Activated effector memory CD4-positive, alpha-beta T cell treated with Interleukin-2 at 50 U/mL for 16 hours (primary cell): ENCODE measurements at regions not wholly inside any gene's neighbourhood (a gene's known extent, or its start where the extent isn't known, plus 50 kb on each side); places are given as distances from the start of the nearest gene placed in this dataset.

Source experiments
- DNase-seq: peaks from one replicate; pipeline ENCODE4 v3.0.0-alpha.2; 2020

GRCh38 chr13:59478908-59479307, 684.8 kb downstream of the DIAPH3 start:
- DNase-seq, result no peak

DNA sequence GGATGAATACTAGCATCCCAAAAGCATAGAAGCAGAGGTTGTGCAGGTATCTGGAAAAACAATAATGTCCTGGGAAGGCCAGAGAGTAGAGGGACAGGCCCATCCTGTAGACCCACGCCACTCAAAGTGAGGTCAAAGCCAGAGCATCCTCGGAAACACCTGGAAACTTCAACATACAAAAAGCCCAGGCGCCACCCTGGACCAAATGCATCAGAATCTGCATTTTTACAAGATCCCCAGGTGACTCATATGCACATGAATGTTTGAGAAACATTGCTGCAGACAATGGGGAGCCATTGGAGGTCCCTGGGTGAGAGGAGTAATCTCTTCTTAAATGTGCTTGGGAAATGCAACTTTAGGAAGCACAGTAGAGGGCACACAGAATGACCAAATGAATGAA, 684.1 kb downstream of the DIAPH3 start:
- no peak for DNase-seq

DNA sequence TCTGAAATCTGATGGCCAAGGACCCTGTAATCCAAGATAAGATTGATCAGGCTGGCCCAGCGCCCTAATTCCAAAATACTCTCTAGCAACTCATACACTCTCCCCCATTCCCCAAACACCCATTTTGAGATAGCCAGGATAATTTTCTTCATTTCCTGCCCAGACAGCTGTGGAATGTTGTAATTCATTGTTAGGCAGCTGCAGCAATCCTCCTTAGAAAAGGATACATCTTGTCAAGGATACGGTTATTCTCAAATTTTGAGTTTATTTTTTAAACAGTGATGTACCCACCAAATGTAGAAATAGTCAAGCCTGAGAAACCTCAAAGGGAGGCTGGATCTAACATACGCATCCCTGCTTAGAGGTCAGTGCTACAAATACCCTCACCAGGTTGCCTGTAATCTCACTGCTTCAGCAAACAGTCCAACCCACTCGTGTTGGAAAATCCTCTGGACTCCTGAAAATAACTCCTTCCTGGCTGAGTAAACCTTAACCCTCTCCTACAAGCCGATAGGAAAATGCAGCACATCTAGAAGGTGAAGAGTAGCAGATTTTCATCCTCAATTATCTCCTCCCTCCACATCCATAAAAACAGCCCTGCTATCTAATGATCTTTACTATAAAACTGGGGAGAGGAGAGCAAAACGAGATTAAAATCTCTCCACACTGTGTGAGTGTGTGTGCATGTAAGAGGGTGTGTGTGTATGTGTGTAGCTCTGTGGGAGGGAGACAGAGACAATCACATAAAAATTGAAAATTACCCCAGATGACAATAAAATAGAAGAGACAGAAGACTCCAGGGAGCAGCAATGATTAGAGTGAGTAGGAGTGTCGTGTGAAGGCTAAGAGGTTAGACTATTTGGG, 683.1 kb downstream of the DIAPH3 start:
- DNase-seq, result no peak

- DNase-seq, result no peak
These were observed 680.1 kb downstream of the DIAPH3 start for GRCh38 chr13:59483501-59484145.

GRCh38 chr13:59487883-59488282, 675.8 kb downstream of the DIAPH3 start:
- DNase-seq, result no peak

GRCh38 chr13:59488436-59488835, 675.3 kb downstream of the DIAPH3 start:
- DNase-seq, result no peak

GRCh38 chr13:59490651-59491050, 673.1 kb downstream of the DIAPH3 start:
- no peak for DNase-seq

DNA sequence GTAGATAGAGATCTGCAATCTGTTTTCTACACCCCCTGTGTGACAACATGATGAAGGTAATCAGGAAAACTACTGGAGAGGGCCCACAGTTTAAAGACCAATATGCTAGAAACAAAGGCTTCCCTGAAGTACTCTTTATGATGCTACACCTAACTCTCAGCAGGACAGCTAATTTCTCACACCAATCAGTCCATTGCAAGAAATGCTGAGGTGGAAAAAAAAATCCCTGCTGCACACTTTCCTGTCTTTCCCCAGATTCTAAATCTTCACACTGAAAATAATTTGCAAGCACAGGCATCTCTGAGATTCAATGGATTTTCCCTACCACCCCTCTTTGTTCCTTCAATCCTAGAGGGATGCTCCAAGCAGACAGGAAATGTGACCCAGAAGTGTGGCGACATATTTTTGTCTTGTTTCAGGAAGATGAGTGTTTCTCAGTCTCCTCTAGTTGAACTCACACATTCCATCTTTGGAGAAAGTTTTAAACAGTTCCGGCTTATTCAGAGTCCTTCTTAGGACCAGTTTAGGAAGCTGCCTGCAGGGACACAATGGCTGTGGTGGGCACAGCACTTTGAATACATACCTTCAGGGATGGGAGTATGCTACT, 671.6 kb downstream of the DIAPH3 start:
- no peak for DNase-seq

DNA sequence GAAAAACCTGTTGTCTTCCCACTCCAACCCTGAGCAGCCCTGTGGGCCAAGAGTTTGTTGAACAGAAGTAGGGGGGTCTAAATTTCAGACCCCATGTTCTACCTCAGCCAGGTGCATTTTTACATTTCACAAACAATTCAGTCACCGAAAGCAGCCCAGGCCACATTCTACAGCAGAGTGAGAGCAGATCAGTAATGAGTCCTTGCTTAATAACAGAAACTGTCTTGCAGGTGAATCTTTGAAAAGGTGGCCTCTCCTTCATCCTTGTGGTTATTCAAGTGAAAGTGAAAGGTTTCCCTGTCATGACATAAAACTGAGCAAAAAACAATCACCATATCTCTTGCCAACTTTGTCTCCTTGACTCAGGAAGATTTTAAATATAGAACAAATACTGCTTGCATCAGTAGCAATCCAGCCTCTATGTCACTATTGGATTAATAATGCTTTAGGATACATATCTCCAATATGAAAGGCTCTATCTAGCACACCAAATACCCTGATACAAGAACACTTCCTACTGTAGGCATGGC, 670.2 kb downstream of the DIAPH3 start:
- no peak for DNase-seq

- DNase-seq, result no peak
These were observed 669.6 kb downstream of the DIAPH3 start for GRCh38 chr13:59494151-59494550.

- no peak for DNase-seq
These were observed 669.2 kb downstream of the DIAPH3 start for GRCh38 chr13:59494560-59494970.

GRCh38 chr13:59495299-59495698, 668.4 kb downstream of the DIAPH3 start:
- no peak for DNase-seq

GRCh38 chr13:59495936-59496512, 667.7 kb downstream of the DIAPH3 start:
- DNase-seq, result no peak

DNA sequence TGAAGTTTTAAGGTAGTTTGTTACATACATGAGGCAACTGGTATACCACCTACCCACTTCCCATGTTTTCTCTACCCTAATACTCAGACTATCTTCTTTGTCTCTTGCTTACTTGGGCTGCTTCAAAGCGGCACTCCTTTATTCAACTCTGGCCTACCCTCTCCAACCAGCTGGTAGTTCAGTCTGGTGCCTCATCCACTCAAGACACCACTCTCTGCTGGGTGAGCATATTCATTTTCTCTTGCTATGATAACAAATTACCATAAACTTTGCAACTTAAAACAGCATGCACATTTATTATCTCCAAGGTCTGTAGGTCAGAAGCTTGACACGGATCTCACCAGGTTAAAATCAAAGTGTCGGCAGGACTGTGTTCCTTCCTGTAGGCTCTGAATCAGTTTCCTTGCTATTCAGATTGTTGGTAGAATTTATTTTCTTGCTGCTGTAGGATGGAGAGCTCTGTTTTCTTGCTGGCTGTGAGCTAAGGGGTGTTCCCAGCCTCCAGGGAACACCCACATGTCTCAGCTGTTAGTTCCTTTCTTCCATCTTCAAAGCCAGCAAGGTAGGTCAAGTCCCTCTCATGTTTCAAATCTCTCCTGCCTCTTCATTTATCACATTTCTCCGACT, 666.0 kb downstream of the DIAPH3 start:
- DNase-seq, result no peak

- DNase-seq, result no peak
These were observed 662.7 kb downstream of the DIAPH3 start for GRCh38 chr13:59501004-59501403.

DNA sequence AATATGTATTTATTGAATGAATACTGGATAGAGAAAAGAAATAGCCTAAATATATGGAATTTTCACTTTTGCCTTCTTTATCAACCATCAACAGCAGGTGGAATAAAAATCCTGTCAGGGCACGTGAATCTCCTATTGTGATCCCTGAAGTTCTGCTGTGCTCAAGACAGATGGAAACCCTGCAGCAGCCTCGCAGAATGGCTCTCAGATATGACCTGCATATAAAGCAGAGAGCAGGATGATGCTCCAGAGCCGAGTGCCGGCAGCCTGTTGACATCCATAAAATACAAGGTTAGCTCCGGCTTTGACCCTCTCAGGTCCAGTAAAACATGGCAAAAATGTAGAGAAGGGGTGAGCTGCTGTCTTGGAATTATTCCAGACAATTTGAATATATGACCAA, 659.3 kb downstream of the DIAPH3 start:
- no peak for DNase-seq

GRCh38 chr13:59510386-59510785, 653.3 kb downstream of the DIAPH3 start:
- DNase-seq, result no peak

DNA sequence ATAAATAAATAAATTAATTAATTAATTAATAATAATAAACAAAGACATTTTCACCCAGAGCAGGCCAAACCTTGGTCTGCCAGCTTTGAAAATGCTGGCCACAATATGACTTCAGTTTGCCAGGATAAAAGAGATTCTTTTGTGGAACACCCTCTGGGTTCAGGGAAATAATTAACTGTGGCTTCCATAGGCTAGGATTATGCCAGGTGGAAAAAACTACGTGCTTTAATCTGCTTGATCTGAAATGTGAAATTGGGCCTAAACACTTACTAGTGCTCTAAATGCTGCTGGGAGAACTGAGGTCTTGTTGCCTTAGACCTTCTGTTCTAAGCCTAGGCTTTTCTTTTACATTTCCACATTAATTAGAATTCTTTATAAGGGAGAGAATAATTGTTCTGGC, 650.0 kb downstream of the DIAPH3 start:
- DNase-seq, result no peak

- no peak for DNase-seq
These were observed 649.4 kb downstream of the DIAPH3 start for GRCh38 chr13:59514316-59514715.

DNA sequence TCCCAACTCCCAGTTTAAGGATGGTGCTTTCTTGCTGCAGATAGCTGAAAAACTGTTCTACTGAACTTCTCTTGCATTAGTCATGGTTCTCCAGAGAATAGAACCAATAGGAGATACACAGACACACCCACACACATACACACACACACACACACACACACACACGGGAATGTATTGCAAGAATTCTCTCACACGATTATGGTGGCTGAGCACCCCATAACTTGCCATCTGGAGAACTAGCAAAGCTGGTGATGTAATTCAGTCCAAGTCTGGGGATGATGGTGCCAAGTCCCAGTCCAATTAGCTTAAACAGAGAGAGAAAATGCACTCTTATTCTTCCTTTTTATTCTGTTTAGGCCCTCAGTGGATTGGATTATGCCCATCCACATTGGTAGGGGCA, 643.9 kb downstream of the DIAPH3 start:
- no peak for DNase-seq

- DNase-seq, result no peak
These were observed 642.2 kb downstream of the DIAPH3 start for GRCh38 chr13:59521549-59521948.

DNA sequence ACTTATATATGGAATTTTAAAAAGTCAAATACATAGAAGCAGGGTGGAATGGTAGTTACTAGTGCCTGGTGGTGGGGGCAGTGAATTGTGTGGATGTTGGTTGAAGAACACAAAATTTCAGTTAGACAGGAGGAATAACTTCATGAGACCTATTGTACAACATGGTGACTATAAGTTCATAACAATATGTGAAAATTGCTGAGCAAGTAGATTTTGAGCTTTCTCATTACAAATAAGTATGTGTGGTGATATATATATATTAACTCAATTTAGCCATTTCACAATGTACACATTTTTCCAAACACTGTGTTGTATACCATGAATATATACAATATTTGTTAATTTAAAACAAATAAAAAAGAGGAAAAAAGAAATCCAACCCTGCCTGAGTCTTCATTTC, 641.1 kb downstream of the DIAPH3 start:
- no peak for DNase-seq

DNA sequence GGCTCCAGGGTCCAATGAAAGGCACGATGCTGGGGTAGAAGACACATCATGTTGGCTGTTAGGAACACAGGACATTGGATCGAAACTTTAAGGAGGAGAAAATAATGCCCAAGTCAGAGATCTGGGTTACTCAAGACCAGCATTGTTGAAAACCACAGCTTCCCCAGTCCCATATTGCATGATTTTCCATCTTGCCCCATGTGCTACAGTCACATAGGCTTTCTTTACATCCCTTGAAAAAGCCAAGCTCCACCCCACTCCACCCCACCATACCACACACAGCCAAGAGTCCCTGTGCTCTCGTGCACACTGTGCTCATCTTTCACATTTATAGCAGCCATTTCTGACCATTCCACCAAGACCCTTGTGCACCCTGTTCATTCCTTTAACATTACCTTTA, 636.2 kb downstream of the DIAPH3 start:
- DNase-seq, result no peak
